ENCODE measurements at regions not wholly inside any gene's neighbourhood (a gene's known extent, or its start where the extent isn't known, plus 50 kb on each side); places are given as distances from the start of the nearest gene placed in this dataset.

GRCh38 chr14:96627811-96628775 is 125.9 kb downstream of the PAPOLA start:
- no peaks in the 10 kb centered on the region for H3K36me3 ChIP-seq (ENCODE audit: insufficient read depth)
- ATAC-seq (no peak), DNase-seq (ENCODE audit: low spot score) (no peak)
- H4K20me1 ChIP-seq (replicated peaks; ENCODE audit: insufficient read depth) = no peaks in the 10 kb centered on the region
- no peaks in the 10 kb centered on the region for H3K79me2 ChIP-seq (replicated peaks; ENCODE audit: insufficient read depth)
- Mint-ChIP-seq H3K4me3 (no peak overlapping the region), H3K9me3 (no peaks in the 10 kb centered on the region), H3K27me3 (ENCODE audit: insufficient read depth, low read depth, poor library complexity) (peaks cover 2% of the 10 kb centered on the region), H3K4me1 (peaks cover 4% of the 10 kb centered on the region), H3K36me3 (ENCODE audit: low read depth) (no peaks in the 10 kb centered on the region), H3K27ac (no peak overlapping the region)
- H3K4me3 ChIP-seq = no peak overlapping the region
- TF ChIP-seq ZNF114 (CRISPR knock-in tag; IDR thresholded peaks at IDR 0.05) (no peak), EZH2phosphoT487 (IDR thresholded peaks at IDR 0.05; ENCODE audit: unreplicated experiment) (no peak), STAT1 (IDR thresholded peaks at IDR 0.05; ENCODE audit: unreplicated experiment) (no peak), ZNF331 (CRISPR knock-in tag; IDR thresholded peaks at IDR 0.05; ENCODE audit: low read depth) (no peak)
- H3F3A ChIP-seq (replicated peaks; ENCODE audit: low read depth) = no peaks in the 10 kb centered on the region
- no peak overlapping the region for H3K27ac ChIP-seq (ENCODE audit: low read depth)
- no peak overlapping the region for H2AFZ ChIP-seq
- H3K27me3 ChIP-seq (ENCODE audit: insufficient read depth) = no peaks in the 10 kb centered on the region
- H3K4me1 ChIP-seq (ENCODE audit: insufficient read depth) = no peaks in the 10 kb centered on the region
- no peak overlapping the region for H3K4me2 ChIP-seq
- H3K9me2 ChIP-seq (ENCODE audit: insufficient read depth) = 0 out of 2 replicates have a peak, but pooled peaks cover under 1% of the 10 kb centered on the region

- Histone ChIP-seq H2AFZ (no peak overlapping the region), H3K9me2 (ENCODE audit: insufficient read depth) (no peaks in the 10 kb centered on the region), H3K4me3 (no peak overlapping the region), H3K4me2 (no peak overlapping the region), H3F3A (replicated peaks; ENCODE audit: low read depth) (no peaks in the 10 kb centered on the region), H3K27ac (ENCODE audit: low read depth) (no peak overlapping the region), H3K4me1 (ENCODE audit: insufficient read depth) (no peaks in the 10 kb centered on the region), H4K20me1 (replicated peaks; ENCODE audit: insufficient read depth) (no peaks in the 10 kb centered on the region), H3K27me3 (ENCODE audit: insufficient read depth) (no peaks in the 10 kb centered on the region), H3K36me3 (ENCODE audit: insufficient read depth) (no peaks in the 10 kb centered on the region), H3K79me2 (replicated peaks; ENCODE audit: insufficient read depth) (no peaks in the 10 kb centered on the region)
- no peaks in the 10 kb centered on the region for H3K36me3 Mint-ChIP-seq (ENCODE audit: low read depth)
- H3K4me3 Mint-ChIP-seq = no peak overlapping the region
- no peak overlapping the region for H3K27ac Mint-ChIP-seq
- H3K4me1 Mint-ChIP-seq = peaks cover 4% of the 10 kb centered on the region
- peaks cover 2% of the 10 kb centered on the region for H3K27me3 Mint-ChIP-seq (ENCODE audit: insufficient read depth, low read depth, poor library complexity)
- no peaks in the 10 kb centered on the region for H3K9me3 Mint-ChIP-seq
- DNase-seq (ENCODE audit: low spot score) (no peak), ATAC-seq (no peak)
- TF ChIP-seq EZH2 (IDR thresholded peaks at IDR 0.05; ENCODE audit: low read depth, unreplicated experiment) = no peak
- no peak for TF ChIP-seq CREB1 (CRISPR knock-in tag; IDR thresholded peaks at IDR 0.05; ENCODE audit: low read depth)
- no peak for TF ChIP-seq EZH2phosphoT487 (IDR thresholded peaks at IDR 0.05; ENCODE audit: unreplicated experiment)
- no peak for TF ChIP-seq ZNF462 (CRISPR knock-in tag; IDR thresholded peaks at IDR 0.05)
- TF ChIP-seq ETS1 (IDR thresholded peaks at IDR 0.05) = no peak
- TF ChIP-seq NANOG (IDR thresholded peaks at IDR 0.05; ENCODE audit: borderline replicate concordance) = no peak
- no peak for TF ChIP-seq JUNB (IDR thresholded peaks at IDR 0.05; ENCODE audit: unreplicated experiment)
Observed at GRCh38 chr14:96629082-96629481, 126.9 kb downstream of the PAPOLA start.

Data from GM23338 (cell line).